GM21529 (cell line): ENCODE measurements at regions not wholly inside any gene's neighbourhood (a gene's known extent, or its start where the extent isn't known, plus 50 kb on each side); places are given as distances from the start of the nearest gene placed in this dataset.
"Not testable (repeated sequence)": the region's sequence is repeated elsewhere in the genome, so short reads cannot be mapped to it uniquely, and the experiment has no call there.

Experiments
- ATAC-seq: cut with Tn5 transposase; IDR thresholded peaks from one replicate; pipeline ENCODE4 v1.9.1; 2021; ENCODE audit not compliant: unreplicated experiment

GRCh38 chr9:88835772-88836171 lies 155.5 kb upstream of the S1PR3 start:
- no peak for ATAC-seq

GRCh38 chr9:88837731-88838130 lies 153.5 kb upstream of the S1PR3 start:
- ATAC-seq: no peak

GRCh38 chr9:88849878-88850277 lies 141.4 kb upstream of the S1PR3 start:
- not testable (repeated sequence) for ATAC-seq

GRCh38 chr9:88852794-88853193 lies 138.5 kb upstream of the S1PR3 start:
- no peak for ATAC-seq

GRCh38 chr9:88870627-88871026 lies 120.6 kb upstream of the S1PR3 start:
- no peak for ATAC-seq

- ATAC-seq: no peak
These were observed 119.6 kb upstream of the S1PR3 start for GRCh38 chr9:88871669-88872068.

- ATAC-seq: no peak
These were observed 118.9 kb upstream of the S1PR3 start for GRCh38 chr9:88872192-88872946.

- no peak for ATAC-seq
These were observed 117.6 kb upstream of the S1PR3 start for GRCh38 chr9:88873635-88874034.

- ATAC-seq: no peak
These were observed 116.9 kb upstream of the S1PR3 start for GRCh38 chr9:88874391-88874790.

GRCh38 chr9:88875400-88876120 lies 115.7 kb upstream of the S1PR3 start:
- no peak for ATAC-seq

GRCh38 chr9:88880199-88880598 lies 111.1 kb upstream of the S1PR3 start:
- no peak for ATAC-seq

GRCh38 chr9:88884291-88884690 lies 107.0 kb upstream of the S1PR3 start:
- not testable (repeated sequence) for ATAC-seq

GRCh38 chr9:88886762-88887161 lies 104.5 kb upstream of the S1PR3 start:
- not testable (repeated sequence) for ATAC-seq

GRCh38 chr9:88889386-88889785 lies 101.9 kb upstream of the S1PR3 start:
- ATAC-seq: no peak

GRCh38 chr9:88890546-88890945 lies 100.7 kb upstream of the S1PR3 start:
- ATAC-seq: no peak

- ATAC-seq: no peak
These were observed 100.2 kb upstream of the S1PR3 start for GRCh38 chr9:88891040-88891439.

- ATAC-seq: no peak
These were observed 98.5 kb upstream of the S1PR3 start for GRCh38 chr9:88892724-88893123.

- no peak for ATAC-seq
These were observed 94.2 kb upstream of the S1PR3 start for GRCh38 chr9:88897081-88897480.

GRCh38 chr9:88898039-88898720 lies 93.1 kb upstream of the S1PR3 start:
- no peak for ATAC-seq

GRCh38 chr9:88905506-88905905 lies 85.8 kb upstream of the S1PR3 start:
- no peak for ATAC-seq

GRCh38 chr9:88915916-88916315 lies 75.4 kb upstream of the S1PR3 start:
- ATAC-seq: no peak

GRCh38 chr9:88916894-88917293 lies 74.4 kb upstream of the S1PR3 start:
- no peak for ATAC-seq
